GM21717 (cell line): ENCODE measurements at regions not wholly inside any gene's neighbourhood (a gene's known extent, or its start where the extent isn't known, plus 50 kb on each side); places are given as distances from the start of the nearest gene placed in this dataset.

Source experiments
- ATAC-seq: cut with Tn5 transposase; IDR thresholded peaks from one replicate; pipeline ENCODE4 v1.9.1; 2021; ENCODE audit warnings: mild to moderate bottlenecking, moderate library complexity; ENCODE audit not compliant: unreplicated experiment

- no peak for ATAC-seq
Observed at GRCh38 chrX:40325161-40325560, 227.4 kb upstream of the BCOR start.

DNA sequence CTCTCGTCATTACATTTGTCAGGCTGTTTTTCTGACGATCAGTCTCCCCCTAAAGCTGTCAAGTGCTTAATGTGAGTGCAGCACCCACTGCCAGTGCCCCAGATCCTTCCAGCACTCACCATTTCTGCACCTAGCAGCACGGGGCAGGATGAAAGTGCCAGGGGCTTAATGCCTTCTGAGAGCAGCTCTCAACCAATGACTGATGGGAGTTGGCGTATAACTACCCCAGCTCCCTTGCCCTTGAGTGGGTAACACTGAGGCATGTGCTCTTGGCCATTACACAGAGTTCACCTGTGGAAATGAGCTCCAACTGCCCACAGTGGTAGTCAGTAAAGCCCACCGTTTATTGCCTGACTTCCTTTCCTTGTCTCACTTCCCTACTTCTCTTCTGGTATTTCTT, 226.2 kb upstream of the BCOR start:
- ATAC-seq = no peak

GRCh38 chrX:40320819-40321218, 223.1 kb upstream of the BCOR start:
- ATAC-seq = no peak

- ATAC-seq = no peak
Observed at GRCh38 chrX:40318801-40319200, 221.0 kb upstream of the BCOR start.

DNA sequence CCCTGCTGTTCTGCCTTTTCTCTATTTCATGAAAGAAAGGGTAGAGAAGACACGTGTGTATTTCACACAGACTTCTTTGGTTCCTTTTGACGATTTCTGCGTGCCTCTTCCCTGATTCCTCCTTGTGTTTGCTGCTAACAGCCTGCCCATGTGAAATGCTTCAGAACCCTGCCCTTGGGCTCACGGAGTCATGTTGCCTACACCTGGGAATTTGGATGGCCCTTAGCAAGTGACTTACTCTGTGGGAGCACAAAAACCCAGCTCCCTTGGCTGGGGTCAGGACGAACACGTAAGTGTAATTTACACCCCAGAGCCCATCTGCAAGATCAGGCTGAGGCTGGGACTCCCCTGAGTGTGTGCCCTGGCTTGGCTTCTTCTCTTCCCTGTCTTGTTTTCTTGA, 220.3 kb upstream of the BCOR start:
- ATAC-seq = no peak

GRCh38 chrX:40316502-40316901, 218.7 kb upstream of the BCOR start:
- no peak for ATAC-seq

DNA sequence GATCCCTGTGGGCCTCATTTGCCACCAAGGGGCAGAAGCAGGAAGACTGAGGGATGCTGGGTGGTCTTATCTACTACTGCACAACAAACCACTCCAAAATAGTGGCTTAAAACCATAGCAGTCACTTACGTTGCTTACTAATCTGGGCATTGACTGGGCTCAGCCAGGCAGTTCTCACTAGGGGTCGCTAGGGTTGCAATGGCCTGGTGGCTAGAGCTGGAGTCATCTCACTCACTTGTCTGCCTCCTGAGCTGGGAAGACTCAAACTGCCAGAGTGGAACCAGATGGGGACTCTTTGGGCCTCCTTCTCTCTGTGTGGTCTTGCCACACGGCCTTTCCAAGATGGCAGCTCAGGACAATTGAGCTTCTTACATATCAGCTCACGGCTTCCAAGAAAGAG, 216.3 kb upstream of the BCOR start:
- no peak for ATAC-seq

DNA sequence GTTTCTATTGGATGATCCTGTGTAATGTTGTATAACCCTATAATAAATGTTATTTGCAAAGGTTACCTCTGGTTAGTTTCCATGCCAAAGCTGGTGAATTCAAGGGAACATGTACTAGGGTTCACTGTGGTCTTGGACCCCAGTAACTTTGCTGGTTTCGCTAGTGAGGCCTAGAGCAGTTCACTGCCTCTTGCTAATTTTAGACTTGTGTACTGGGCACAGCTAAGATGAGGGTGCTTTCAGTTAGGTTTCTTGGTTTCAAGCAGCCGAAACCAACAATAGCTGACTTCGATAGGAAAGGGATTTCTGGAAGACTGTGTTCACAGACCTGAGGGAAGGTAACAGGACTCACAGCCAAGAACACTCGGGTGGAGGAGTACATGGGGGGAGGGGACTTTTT, 215.5 kb upstream of the BCOR start:
- ATAC-seq = no peak

- ATAC-seq = no peak
Observed at GRCh38 chrX:40310447-40310846, 212.7 kb upstream of the BCOR start.

GRCh38 chrX:40310016-40310415, 212.3 kb upstream of the BCOR start:
- ATAC-seq = no peak

- ATAC-seq = no peak
Observed at GRCh38 chrX:40307871-40308270, 210.1 kb upstream of the BCOR start.

- ATAC-seq = no peak
Observed at GRCh38 chrX:40304115-40304514, 206.4 kb upstream of the BCOR start.

GRCh38 chrX:40303256-40304077, 205.7 kb upstream of the BCOR start:
- no peak for ATAC-seq

- no peak for ATAC-seq
Observed at GRCh38 chrX:40300286-40300890, 202.6 kb upstream of the BCOR start.

DNA sequence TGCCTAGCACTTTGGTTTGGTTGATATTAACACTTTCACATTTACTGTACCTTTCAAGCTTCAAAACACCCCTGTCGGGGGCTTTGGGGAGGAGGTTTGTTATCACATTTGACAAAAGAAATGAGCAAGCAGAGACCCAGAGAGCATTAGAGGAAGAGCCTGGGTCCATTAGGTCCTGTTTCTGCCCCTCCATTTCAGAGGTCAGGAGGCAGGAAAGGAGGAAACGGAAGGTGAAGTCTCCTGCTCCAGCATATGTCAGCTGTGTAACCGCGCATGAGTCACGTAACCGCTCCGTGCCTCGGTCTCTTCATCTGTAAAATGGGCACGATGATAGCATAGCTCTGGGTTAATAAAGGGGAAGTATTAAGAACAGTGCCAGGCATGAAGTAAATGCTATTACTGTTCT, 201.9 kb upstream of the BCOR start:
- ATAC-seq = no peak

DNA sequence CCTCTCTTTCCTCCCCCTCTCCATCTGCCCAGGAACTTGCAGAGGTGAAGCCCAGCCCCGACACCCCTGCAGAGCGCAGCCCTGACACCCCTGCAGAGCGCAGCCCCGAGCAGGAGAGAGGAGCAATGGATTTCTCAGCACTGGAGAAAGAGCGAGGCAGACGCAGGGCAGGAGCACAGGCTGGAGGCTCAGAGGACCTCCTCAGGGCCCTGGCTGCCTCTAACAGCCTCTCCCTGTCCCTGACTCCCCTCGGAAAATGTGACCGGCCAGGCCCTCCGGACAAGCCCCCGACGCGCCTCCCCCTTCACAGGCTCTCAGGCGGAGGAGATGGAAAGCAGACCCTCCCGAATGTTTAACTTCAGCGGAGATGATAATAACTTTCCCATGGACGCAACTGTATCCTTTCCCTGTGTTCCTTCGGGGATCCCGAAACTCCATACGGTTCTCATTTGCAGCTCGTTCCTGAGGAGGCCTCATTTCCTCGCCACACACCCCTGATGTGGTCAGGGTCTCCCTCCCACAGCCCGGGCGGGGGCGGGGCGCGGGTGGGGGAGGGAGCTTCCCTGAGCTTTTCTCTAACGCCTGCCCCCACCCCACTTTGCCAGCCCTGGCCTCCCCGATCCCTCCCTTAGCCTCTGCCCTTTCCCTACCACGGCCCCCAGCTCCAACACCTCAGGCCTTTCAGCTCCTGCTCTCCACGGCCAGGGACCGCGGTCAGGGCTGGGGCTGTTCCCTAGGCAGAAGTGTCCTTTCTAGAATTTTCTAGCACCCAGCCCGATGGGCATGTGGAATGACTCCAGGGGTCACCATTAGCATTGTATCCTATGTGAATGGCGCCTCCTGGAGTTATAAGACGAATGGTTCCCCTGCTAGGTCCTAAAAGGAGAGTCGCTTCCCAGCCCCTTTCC, 201.1 kb upstream of the BCOR start:
- no peak for ATAC-seq

DNA sequence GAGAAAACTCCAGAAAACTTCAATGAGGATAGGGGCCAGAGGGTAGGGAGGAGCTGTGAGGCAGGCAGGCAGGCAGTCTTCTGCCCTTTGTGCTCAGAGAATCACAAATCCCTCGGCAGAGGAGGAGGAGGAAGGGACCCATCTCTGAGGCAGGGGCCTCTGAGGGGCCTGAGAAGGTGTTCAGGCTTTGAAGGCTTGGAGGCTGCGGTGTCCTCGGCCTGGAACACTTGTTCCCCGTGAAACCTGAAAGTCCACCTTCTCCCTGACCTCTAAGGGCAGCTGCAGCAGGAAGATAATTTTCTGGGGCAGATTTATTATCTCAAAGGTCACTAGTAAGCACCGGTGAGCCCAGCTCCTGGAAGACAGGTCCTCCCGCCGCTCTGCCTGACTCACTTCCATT, 200.3 kb upstream of the BCOR start:
- ATAC-seq = no peak

DNA sequence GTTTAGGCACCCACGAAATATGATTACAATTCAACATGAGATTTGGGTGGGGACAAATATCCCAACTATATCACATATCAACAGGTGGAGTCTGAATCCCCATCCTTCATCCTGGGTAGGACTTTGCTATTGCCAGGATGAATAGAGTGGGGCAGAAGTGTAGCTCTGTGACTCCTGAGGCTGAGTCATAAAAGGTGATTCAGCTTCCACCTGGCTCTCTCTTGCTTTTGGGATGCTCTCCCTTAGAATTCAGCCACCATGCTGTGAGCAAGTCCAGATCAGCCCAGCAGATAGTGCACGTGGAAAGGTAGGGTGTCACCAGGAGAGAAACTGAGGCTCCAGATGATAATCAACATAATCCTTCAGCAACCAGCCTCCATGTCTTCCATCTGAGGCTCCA, 193.8 kb upstream of the BCOR start:
- no peak for ATAC-seq

DNA sequence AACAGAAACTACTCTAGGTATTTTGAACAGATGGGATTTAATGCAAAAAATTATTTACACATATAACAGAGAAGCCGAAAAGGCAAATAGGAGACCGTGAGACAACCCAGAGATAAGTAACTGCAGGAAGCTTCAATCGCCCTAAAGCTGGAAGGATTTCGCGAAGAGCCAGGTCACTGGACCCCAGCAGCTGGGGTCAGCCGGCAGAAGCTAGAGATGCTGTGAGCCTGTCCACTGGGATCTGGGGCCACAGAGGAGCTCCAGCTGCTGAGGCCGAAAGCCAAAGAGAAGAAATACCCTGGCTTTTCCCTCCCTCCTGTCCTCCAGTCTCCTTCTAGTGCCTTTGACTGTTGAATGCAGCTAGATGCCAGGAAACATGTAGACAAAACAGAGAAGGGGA, 192.8 kb upstream of the BCOR start:
- ATAC-seq = no peak

GRCh38 chrX:40285876-40286275, 188.1 kb upstream of the BCOR start:
- ATAC-seq = no peak

DNA sequence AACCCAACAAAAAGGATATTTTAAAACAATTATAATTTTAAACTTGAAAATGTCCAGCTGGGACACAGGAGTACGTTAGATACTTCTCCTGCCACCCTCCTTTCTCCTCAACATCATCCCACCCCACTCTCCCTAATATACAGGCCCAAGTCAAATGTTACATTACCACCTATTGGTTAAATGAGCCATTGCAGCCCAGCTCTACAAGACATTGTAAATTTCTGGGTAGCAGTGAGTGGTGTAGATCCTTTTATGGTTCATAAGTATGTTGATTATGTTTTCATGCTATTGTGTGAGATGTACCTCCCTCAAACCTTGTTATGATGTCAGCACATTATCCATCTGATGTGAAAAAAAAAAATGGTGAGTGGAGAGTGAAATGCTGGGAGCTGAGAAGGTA, 187.1 kb upstream of the BCOR start:
- no peak for ATAC-seq

DNA sequence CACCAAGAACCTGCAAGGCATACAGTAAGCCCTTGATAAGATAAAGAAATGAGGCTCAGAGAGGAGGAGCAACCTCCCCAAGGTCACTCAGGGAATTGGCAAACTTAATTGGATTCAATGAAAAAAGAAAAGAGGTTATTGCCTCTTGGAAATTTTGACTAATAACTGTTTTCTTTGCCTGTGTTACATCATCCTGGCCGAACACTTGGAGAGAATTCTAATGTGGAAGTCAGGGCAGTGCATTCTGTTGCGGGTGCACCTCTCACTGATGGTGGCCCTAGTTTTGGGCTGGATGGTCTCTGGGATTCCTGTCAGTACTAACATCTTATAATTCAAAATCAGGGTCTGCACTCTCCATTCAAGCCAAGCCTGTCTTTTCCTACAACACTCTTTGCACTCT, 186.2 kb upstream of the BCOR start:
- ATAC-seq = no peak
